Kidney (tissue), 13 donors: ENCODE measurements at regions not wholly inside any gene's neighbourhood (a gene's known extent, or its start where the extent isn't known, plus 50 kb on each side); places are given as distances from the start of the nearest gene placed in this dataset.
A peak's percentile ranks its signal among the peaks of the same experiment; 100 is the strongest.
"Not testable (repeated sequence)": the region's sequence is repeated elsewhere in the genome, so short reads cannot be mapped to it uniquely, and the experiment has no call there.

ENCODE experiments used
- DNase-seq, 5 donors: peaks; one replicate each; pipeline ENCODE4 v3.0.0-alpha.2; 2013 to 2020
- FAIRE-seq: peaks from 2 replicates; lab custom pipeline; 2012; peaks lifted over from hg19 to GRCh38; lab: Jason Lieb, UNC
- H3K27ac ChIP-seq, 2 donors: one replicate each; pipeline ENCODE4 v1.7.0; 2013; ENCODE audit warnings: low read depth in 2 of 2, low read length in 2 of 2, inconsistent platforms in 1 of 2
- H3K27me3 ChIP-seq: one replicate; pipeline ENCODE4 v1.7.1; 2013; ENCODE audit warnings: low read length, inconsistent platforms; ENCODE audit not compliant: control insufficient read depth, insufficient read depth
- H3K36me3 ChIP-seq, 3 donors: one replicate each; pipeline versions ENCODE4 v1.7.0 to v1.7.1; 2013; ENCODE audit warnings: low read length in 3 of 3, control low read depth in 1 of 3, inconsistent platforms in 1 of 3; ENCODE audit not compliant: insufficient read depth in 3 of 3, control insufficient read depth in 2 of 3
- H3K4me1 ChIP-seq, 3 donors: one replicate each; pipeline versions ENCODE4 v1.7.0 to v1.7.1; 2013; ENCODE audit warnings: low read length in 3 of 3, inconsistent platforms in 1 of 3, low read depth in 1 of 3; ENCODE audit not compliant: control insufficient read depth in 2 of 3, insufficient read depth in 2 of 3
- H3K4me3 ChIP-seq, 3 donors: one replicate each; pipeline versions ENCODE4 v1.7.0 to v1.8.1; 2013; ENCODE audit warnings: low read length in 3 of 3, control low read depth in 1 of 3, inconsistent platforms in 1 of 3
- H3K9ac ChIP-seq, 3 donors: one replicate each; pipeline versions ENCODE4 v1.7.0 to v1.7.1; 2013; ENCODE audit warnings: low read length in 3 of 3, control low read depth in 1 of 3, inconsistent platforms in 1 of 3
- H3K9me3 ChIP-seq, 3 donors: one replicate each; pipeline versions ENCODE4 v1.7.0 to v1.7.1; 2013; ENCODE audit warnings: low read length in 3 of 3, control low read depth in 1 of 3, inconsistent platforms in 1 of 3; ENCODE audit not compliant: control insufficient read depth in 2 of 3, insufficient read depth in 1 of 3
- intact Hi-C: fragments of 100-400 bp; cut with DNase I; formaldehyde crosslinking; loops from one replicate; pipeline ENCODE4 v1.11.1; 2022
- TF ChIP-seq, protein P1 (sequence below): IDR thresholded peaks from 3 replicates; pipeline ENCODE4 v1.5.1; 2012; ENCODE audit warnings: mild to moderate bottlenecking, moderate library complexity, borderline replicate concordance; ENCODE audit not compliant: insufficient read depth; ENCODE audit errors: extremely low read depth
- donor health status: control.
- donor health status: control.
- donor health status: control.
- donor health status: control.
- donor health status: control.
- donor health status: DM: yes; HTN: yes; CAD: no.
- donor health status: Normal renal cell carcinoma (clear cell type).

DNA sequence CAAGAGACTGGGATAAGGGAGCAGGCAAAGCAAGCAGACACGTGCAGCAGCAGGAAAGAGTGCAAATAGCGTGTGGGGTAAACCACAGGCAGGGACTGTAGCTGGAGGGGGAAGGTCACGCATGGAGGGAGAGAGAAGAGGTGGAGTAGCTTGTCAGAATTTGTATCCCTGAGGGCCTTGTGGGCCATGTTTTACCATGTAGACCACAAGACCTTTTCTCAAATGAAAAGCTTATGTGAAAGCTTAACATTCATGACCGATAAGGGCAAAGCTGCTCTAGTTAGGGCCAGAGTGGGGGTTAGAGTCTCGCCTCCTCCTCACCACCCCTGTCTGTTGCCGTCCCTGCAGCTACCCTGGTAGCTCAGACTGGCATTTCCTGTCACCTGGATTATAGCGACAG, 152.9 kb upstream of the E2F7 start:
- intact Hi-C loops: no loop called here
- H3K9ac ChIP-seq: no peak overlapping the region
- no peaks in the 10 kb centered on the region for H3K9me3 ChIP-seq
- DNase-seq (no peak), FAIRE-seq (no peak)
- H3K27me3 ChIP-seq: no peaks in the 10 kb centered on the region
- TF ChIP-seq, protein P1, sequence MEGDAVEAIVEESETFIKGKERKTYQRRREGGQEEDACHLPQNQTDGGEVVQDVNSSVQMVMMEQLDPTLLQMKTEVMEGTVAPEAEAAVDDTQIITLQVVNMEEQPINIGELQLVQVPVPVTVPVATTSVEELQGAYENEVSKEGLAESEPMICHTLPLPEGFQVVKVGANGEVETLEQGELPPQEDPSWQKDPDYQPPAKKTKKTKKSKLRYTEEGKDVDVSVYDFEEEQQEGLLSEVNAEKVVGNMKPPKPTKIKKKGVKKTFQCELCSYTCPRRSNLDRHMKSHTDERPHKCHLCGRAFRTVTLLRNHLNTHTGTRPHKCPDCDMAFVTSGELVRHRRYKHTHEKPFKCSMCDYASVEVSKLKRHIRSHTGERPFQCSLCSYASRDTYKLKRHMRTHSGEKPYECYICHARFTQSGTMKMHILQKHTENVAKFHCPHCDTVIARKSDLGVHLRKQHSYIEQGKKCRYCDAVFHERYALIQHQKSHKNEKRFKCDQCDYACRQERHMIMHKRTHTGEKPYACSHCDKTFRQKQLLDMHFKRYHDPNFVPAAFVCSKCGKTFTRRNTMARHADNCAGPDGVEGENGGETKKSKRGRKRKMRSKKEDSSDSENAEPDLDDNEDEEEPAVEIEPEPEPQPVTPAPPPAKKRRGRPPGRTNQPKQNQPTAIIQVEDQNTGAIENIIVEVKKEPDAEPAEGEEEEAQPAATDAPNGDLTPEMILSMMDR: no peak
- H3K4me1 ChIP-seq: no peaks in the 10 kb centered on the region
- no peak overlapping the region for H3K4me3 ChIP-seq
- no peak overlapping the region for H3K27ac ChIP-seq
- no peaks in the 10 kb centered on the region for H3K36me3 ChIP-seq

DNA sequence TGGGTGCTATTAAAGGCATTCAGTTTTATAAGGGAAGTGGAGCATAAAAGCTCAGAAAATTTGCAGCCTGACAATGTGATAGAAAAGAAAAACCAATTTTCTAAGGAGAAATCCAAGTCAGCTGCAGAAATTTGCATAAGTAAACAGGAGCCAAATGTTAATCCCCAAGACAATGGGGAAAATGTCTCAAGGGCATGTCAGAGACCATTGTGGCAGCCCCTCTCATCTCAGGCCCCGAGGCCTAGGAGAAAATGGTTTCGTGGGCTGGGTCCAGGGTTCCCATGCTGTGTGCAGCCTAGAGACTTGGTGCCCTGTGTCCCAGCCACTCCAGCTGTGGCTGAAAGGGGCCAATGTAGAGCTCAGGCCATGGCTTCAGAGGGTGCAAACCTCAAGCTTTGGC, 150.8 kb upstream of the E2F7 start:
- H3K27ac ChIP-seq, FAIRE-seq, H3K4me1 ChIP-seq, intact Hi-C loops, DNase-seq, H3K9ac ChIP-seq, H3K27me3 ChIP-seq, H3K36me3 ChIP-seq, H3K4me3 ChIP-seq, H3K9me3 ChIP-seq: not testable (repeated sequence)

DNA sequence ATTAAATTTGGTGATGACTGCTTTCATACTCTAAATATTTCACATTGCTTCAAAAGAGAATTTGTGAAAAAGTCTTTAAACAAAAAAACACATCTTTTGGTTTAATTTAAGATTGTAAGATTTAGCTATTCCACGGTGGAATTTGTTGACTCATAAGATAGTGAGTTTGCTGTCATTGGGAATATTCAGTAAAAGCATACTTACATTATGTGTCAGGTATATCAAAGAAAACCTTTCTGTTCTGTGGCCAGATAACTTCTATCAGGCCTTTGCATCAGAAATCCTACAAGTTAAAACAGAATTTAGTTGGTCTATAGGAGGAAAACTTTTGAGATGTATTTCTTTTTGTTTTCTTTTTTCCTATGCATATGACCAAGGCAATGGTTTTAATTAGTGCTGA, 148.8 kb upstream of the E2F7 start:
- Histone ChIP-seq H3K4me3 (no peak overlapping the region), H3K36me3 (no peaks in the 10 kb centered on the region), H3K9ac (no peak overlapping the region), H3K9me3 (no peaks in the 10 kb centered on the region), H3K27ac (no peak overlapping the region), H3K27me3 (no peaks in the 10 kb centered on the region), H3K4me1 (no peaks in the 10 kb centered on the region)
- FAIRE-seq (no peak), DNase-seq (no peak)
- intact Hi-C loops: no loop called here
- TF ChIP-seq, protein P1: no peak

DNA sequence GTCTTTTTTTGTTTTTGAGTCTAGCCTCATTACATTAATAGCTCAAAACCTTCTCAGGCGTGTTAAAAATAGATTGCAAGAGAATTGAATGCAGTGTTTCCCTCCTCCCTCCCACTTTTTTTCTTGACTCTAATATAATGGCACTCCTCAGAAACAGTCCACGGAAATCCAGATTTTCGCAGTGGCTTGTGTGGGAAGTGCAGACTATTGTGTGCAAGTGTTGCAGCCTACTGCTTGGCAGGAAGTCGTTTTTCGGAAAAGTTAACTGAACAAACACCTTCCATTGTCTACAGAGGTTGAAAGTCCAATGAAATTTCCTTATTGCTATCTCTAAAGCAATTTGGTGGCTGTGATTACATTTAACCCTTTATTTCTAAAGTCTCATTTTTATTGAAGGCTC, 147.9 kb upstream of the E2F7 start:
- intact Hi-C loops: no loop called here
- Histone ChIP-seq H3K9ac (no peak overlapping the region), H3K9me3 (no peaks in the 10 kb centered on the region), H3K4me3 (no peak overlapping the region), H3K27ac (no peak overlapping the region), H3K36me3 (no peaks in the 10 kb centered on the region), H3K27me3 (no peaks in the 10 kb centered on the region), H3K4me1 (no peaks in the 10 kb centered on the region)
- TF ChIP-seq, protein P1: no peak
- FAIRE-seq (no peak), DNase-seq (peak in 2 of 5 donors; percentile 11 to 72)
